H1 (cell line): ENCODE measurements at regions not wholly inside any gene's neighbourhood (a gene's known extent, or its start where the extent isn't known, plus 50 kb on each side); places are given as distances from the start of the nearest gene placed in this dataset.

ENCODE experiments used
- CTCF ChIA-PET: fragments of 300-600 bp; sonication (Branson Sonifier 250); formaldehyde crosslinking; loops from one replicate; lab custom pipeline; 2021; ENCODE audit not compliant: partially characterized antibody; lab: Charles Lee
- POLR2A ChIA-PET: fragments of 300-600 bp; sonication (Branson Sonifier 250); formaldehyde crosslinking; loops from one replicate; lab custom pipeline; 2021; ENCODE audit warnings: inconsistent platforms; ENCODE audit not compliant: partially characterized antibody; lab: Charles Lee
- DNase-seq, 2 experiments: peaks; one replicate each; pipeline versions ENCODE4 v3.0.0 to v3.0.0-alpha.2; 2010 to 2022; ENCODE audit warnings: low spot score in 2 of 2, low read depth in 1 of 2, mixed read lengths in 1 of 2
- FAIRE-seq: peaks from 2 replicates; lab custom pipeline; 2011; peaks lifted over from hg19 to GRCh38; lab: Jason Lieb, UNC
- H2AFZ ChIP-seq: 2 replicates; pipeline ENCODE4 v1.8.1; 2012; ENCODE audit warnings: low read length, inconsistent platforms
- H2AK5ac ChIP-seq: 2 replicates; pipeline ENCODE4 v1.6.1; 2013; ENCODE audit warnings: low read depth, low read length
- H2BK120ac ChIP-seq: replicated peaks from 2 replicates; pipeline ENCODE3; 2013; ENCODE audit warnings: low read depth, low read length, inconsistent platforms
- H2BK12ac ChIP-seq: 2 replicates; pipeline ENCODE4 v1.6.1; 2013; ENCODE audit warnings: low read depth, low read length
- H2BK15ac ChIP-seq: 2 replicates; pipeline ENCODE4 v1.6.1; 2013; ENCODE audit warnings: low read length
- H2BK20ac ChIP-seq: 2 replicates; pipeline ENCODE4 v1.6.1; 2013; ENCODE audit warnings: low read length
- H2BK5ac ChIP-seq: 2 replicates; pipeline ENCODE4 v1.6.1; 2013; ENCODE audit warnings: low read depth, low read length
- H3K14ac ChIP-seq: 2 replicates; pipeline ENCODE4 v1.6.1; 2013; ENCODE audit warnings: inconsistent platforms; ENCODE audit not compliant: insufficient read length
- H3K18ac ChIP-seq: 2 replicates; pipeline ENCODE4 v1.6.1; 2013; ENCODE audit warnings: low read length; ENCODE audit errors: extremely low read depth
- H3K23ac ChIP-seq: 2 replicates; pipeline ENCODE4 v1.6.1; 2013; ENCODE audit warnings: inconsistent platforms; ENCODE audit not compliant: insufficient read length
- H3K23me2 ChIP-seq: 2 replicates; pipeline ENCODE4 v1.6.1; 2013; ENCODE audit warnings: low read depth, low read length
- H3K27ac ChIP-seq: 2 replicates; pipeline ENCODE4 v1.6.1; 2011; ENCODE audit warnings: low read depth, low read length, inconsistent platforms
- H3K27me3 ChIP-seq, 4 experiments: replicated peaks in 1 of 4; 1 replicate in 1 of 4; 2 replicates in 3 of 4; pipeline versions ENCODE4 v1.6.1 to v1.8.1; 2011 to 2013; ENCODE audit warnings: low read length in 3 of 4, mild to moderate bottlenecking in 3 of 4, inconsistent platforms in 2 of 4, mixed read lengths in 2 of 4, moderate library complexity in 1 of 4; ENCODE audit not compliant: control insufficient read depth in 3 of 4, insufficient read depth in 3 of 4; ENCODE audit errors: extremely low read depth in 1 of 4
- H3K36me3 ChIP-seq, 4 experiments: 2 replicates each; pipeline versions ENCODE4 v1.6.1 to v1.8.1; 2011 to 2013; ENCODE audit warnings: mild to moderate bottlenecking in 4 of 4, low read length in 3 of 4, moderate library complexity in 2 of 4, control low read depth in 1 of 4, inconsistent platforms in 1 of 4; ENCODE audit not compliant: insufficient read depth in 4 of 4, control insufficient read depth in 2 of 4
- H3K4ac ChIP-seq: replicated peaks from 2 replicates; pipeline ENCODE3; 2013; ENCODE audit warnings: low read length, low read depth, mixed read lengths, inconsistent platforms; ENCODE audit not compliant: insufficient read length
- H3K4me1 ChIP-seq, 4 experiments: replicated peaks in 1 of 4; 1 replicate in 1 of 4; 2 replicates in 3 of 4; pipeline versions ENCODE4 v1.6.1 to v1.8.1; 2011 to 2013; ENCODE audit warnings: low read length in 3 of 4, inconsistent platforms in 2 of 4, mixed read lengths in 1 of 4; ENCODE audit not compliant: insufficient read depth in 4 of 4, control insufficient read depth in 3 of 4
- H3K4me2 ChIP-seq, 2 experiments: 2 replicates each; pipeline versions ENCODE4 v1.6.1 to v1.8.1; 2011 to 2013; ENCODE audit warnings: low read depth in 2 of 2, low read length in 2 of 2, control low read depth in 1 of 2, inconsistent platforms in 1 of 2, mild to moderate bottlenecking in 1 of 2; ENCODE audit not compliant: insufficient read depth in 1 of 2
- H3K4me3 ChIP-seq, 4 experiments: fragments of 200-600, 300-600 bp in 1 of 4; sonication (generic), shearing (Covaris generic), sonication (Bioruptor Twin) in 1 of 4; 2 replicates each; pipeline versions ENCODE4 v1.5.1 to v1.8.1; 2011 to 2016; ENCODE audit warnings: low read length in 4 of 4, low read depth in 3 of 4, control low read depth in 2 of 4, inconsistent platforms in 2 of 4, mild to moderate bottlenecking in 2 of 4, mixed read lengths in 1 of 4, moderate library complexity in 1 of 4; ENCODE audit not compliant: insufficient read depth in 2 of 4; ENCODE audit errors: extremely low read depth in 1 of 4
- H3K56ac ChIP-seq: replicated peaks from 2 replicates; pipeline ENCODE3; 2013; ENCODE audit warnings: low read depth, mild to moderate bottlenecking, mixed read lengths, low read length, inconsistent platforms; ENCODE audit not compliant: insufficient read length
- H3K79me1 ChIP-seq: 2 replicates; pipeline ENCODE4 v1.6.1; 2013; ENCODE audit warnings: low read depth, low read length, control low read depth
- H3K79me2 ChIP-seq, 2 experiments: 2 replicates each; pipeline versions ENCODE4 v1.6.1 to v1.8.1; 2012 to 2013; ENCODE audit warnings: low read length in 2 of 2, mild to moderate bottlenecking in 2 of 2, inconsistent platforms in 1 of 2; ENCODE audit not compliant: insufficient read depth in 2 of 2, control insufficient read depth in 1 of 2
- H3K9ac ChIP-seq, 4 experiments: replicated peaks in 1 of 4; 1 replicate in 1 of 4; 2 replicates in 3 of 4; pipeline versions ENCODE4 v1.6.1 to v1.8.1; 2011 to 2013; ENCODE audit warnings: low read depth in 3 of 4, low read length in 3 of 4, control low read depth in 2 of 4, mild to moderate bottlenecking in 2 of 4, moderate library complexity in 2 of 4, inconsistent platforms in 1 of 4; ENCODE audit errors: extremely low read depth in 1 of 4
- H3K9me3 ChIP-seq, 2 experiments: 2 replicates each; pipeline versions ENCODE4 v1.6.1 to v1.8.1; 2012 to 2013; ENCODE audit warnings: mild to moderate bottlenecking in 2 of 2, moderate library complexity in 2 of 2, control low read depth in 1 of 2, inconsistent platforms in 1 of 2, low read depth in 1 of 2, low read length in 1 of 2, mixed read lengths in 1 of 2; ENCODE audit not compliant: insufficient read depth in 2 of 2
- H4K20me1 ChIP-seq, 2 experiments: replicated peaks in 1 of 2; 2 replicates each; pipeline versions ENCODE3 to v1.8.1; 2011 to 2013; ENCODE audit warnings: inconsistent platforms in 2 of 2, low read length in 2 of 2, mild to moderate bottlenecking in 1 of 2; ENCODE audit not compliant: insufficient read depth in 2 of 2, control insufficient read depth in 1 of 2
- H4K5ac ChIP-seq: 2 replicates; pipeline ENCODE4 v1.6.1; 2013; ENCODE audit warnings: low read length, low read depth, mixed read lengths, inconsistent platforms; ENCODE audit not compliant: insufficient read length
- H4K8ac ChIP-seq: 2 replicates; pipeline ENCODE4 v1.8.0; 2013; ENCODE audit warnings: mild to moderate bottlenecking, moderate library complexity, low read length, inconsistent platforms; ENCODE audit not compliant: insufficient read depth; ENCODE audit errors: extremely low read depth
- H4K91ac ChIP-seq: replicated peaks from 2 replicates; pipeline ENCODE3; 2013; ENCODE audit warnings: low read length, mixed read lengths, inconsistent platforms; ENCODE audit not compliant: insufficient read length
- CBX8 ChIP-seq: fragments of 300-800, 300-1000 bp; sonication (generic); IDR thresholded peaks from 2 replicates; pipeline ENCODE4 v1.7.1; 2016; ENCODE audit warnings: low read depth, low read length, borderline replicate concordance
- CEBPB ChIP-seq: IDR thresholded peaks from 2 replicates; pipeline ENCODE4 v1.6.1; 2012; ENCODE audit warnings: low read depth, low read length
- CHD1 ChIP-seq: IDR thresholded peaks from 2 replicates; pipeline ENCODE4 v1.6.1; 2012; ENCODE audit warnings: low read depth, low read length, improper control_type of control experiment
- POU5F1 ChIP-seq: IDR thresholded peaks from 2 replicates; pipeline ENCODE4 v1.6.1; 2011; ENCODE audit warnings: low read depth, mild to moderate bottlenecking, low read length, moderate library complexity
- WGBS, 2 experiments: shearing (Covaris generic) in 1 of 2; methylation state at CpG; one replicate each; pipeline versions ENCODE4 v1.1.6 to v1.1.7; 2013 to 2015; ENCODE audit warnings: low lambda C conversion rate in 2 of 2, mixed read lengths in 2 of 2, inconsistent platforms in 1 of 2, low coverage in 1 of 2, missing lambda C conversion rate in 1 of 2; ENCODE audit not compliant: insufficient replicate concordance in 2 of 2, insufficient coverage in 1 of 2, insufficient read length in 1 of 2; ENCODE audit errors: extremely low coverage in 1 of 2, missing lambda C conversion rate in 1 of 2; 5-methylcytosine and 5-hydroxymethylcytosine counted together

GRCh38 chr11:96680211-96681018 lies 290.6 kb downstream of the JRKL start:
- no peak for FAIRE-seq
- POLR2A ChIA-PET: no interaction called here
- 88% methylated on average over 5 of the region's 5 CpGs; no CpG with 5 or more reads in 1 of the 2 experiments for WGBS, 2 experiments

More at GRCh38 chr11:96680211-96681018, 290.6 kb downstream of the JRKL start:
- no peak overlapping the region for H3K56ac ChIP-seq
- H3K23me2 ChIP-seq: no peaks in the 10 kb centered on the region; the same call in 1 of the 2 replicates
- H3K14ac ChIP-seq: no peak overlapping the region
- H3K18ac ChIP-seq: no peak overlapping the region
- H3K4me1 ChIP-seq: no peaks in the 10 kb centered on the region
- H2BK15ac ChIP-seq: no peak overlapping the region
- no peaks in the 10 kb centered on the region for H3K79me1 ChIP-seq
- H3K4me2 ChIP-seq: no peak overlapping the region
- DNase-seq: no peak
- no peaks in the 10 kb centered on the region for H3K36me3 ChIP-seq
- no peak overlapping the region for H3K23ac ChIP-seq
- TF ChIP-seq CHD1 (no peak), POU5F1 (no peak), CBX8 (no peak), CEBPB (no peak)
- TF ChIP-seq, all 59 proteins: peak for 0
- H2BK12ac ChIP-seq: no peak overlapping the region
- no peaks in the 10 kb centered on the region for H3K79me2 ChIP-seq
- no peak overlapping the region for H4K8ac ChIP-seq
- H3K9me3 ChIP-seq: no peaks in the 10 kb centered on the region
- no peaks in the 10 kb centered on the region for H4K20me1 ChIP-seq
- CTCF ChIA-PET: interaction anchor here (0.6 to 1.5 kb wide), 6 partner anchors 25 to 710 kb away, joined by 3 to 5 read pairs (median 4); no protein-coding TSS in a partner anchor
- no peak overlapping the region for H2AK5ac ChIP-seq
- no peak overlapping the region for H3K27ac ChIP-seq
- no peak overlapping the region for H2BK20ac ChIP-seq
- H4K91ac ChIP-seq: no peak overlapping the region
- H3K4me3 ChIP-seq: no peak overlapping the region
- H2BK120ac ChIP-seq: no peak overlapping the region
- no peak overlapping the region for H3K9ac ChIP-seq
- no peak overlapping the region for H2BK5ac ChIP-seq
- H3K27me3 ChIP-seq: no peaks in the 10 kb centered on the region
- H3K4ac ChIP-seq: no peak overlapping the region
- no peak overlapping the region; the same call in 1 of the 2 replicates for H2AFZ ChIP-seq
- no peak overlapping the region for H4K5ac ChIP-seq
